H9 (cell line): ENCODE measurements at regions not wholly inside any gene's neighbourhood (a gene's known extent, or its start where the extent isn't known, plus 50 kb on each side); places are given as distances from the start of the nearest gene placed in this dataset.

Source experiments
- DNase-seq: peaks from one replicate; pipeline ENCODE4 v3.0.0-alpha.2; 2017
- H2AFZ ChIP-seq: one replicate; pipeline ENCODE4 v1.6.1; 2013; ENCODE audit warnings: mild to moderate bottlenecking, low read length, control low read depth, moderate library complexity
- H2AK5ac ChIP-seq: 2 replicates; pipeline ENCODE4 v1.6.1; 2013; ENCODE audit warnings: low read length, control low read depth, mixed read lengths; ENCODE audit not compliant: insufficient read length
- H2BK120ac ChIP-seq: one replicate; pipeline ENCODE4 v1.6.1; 2013; ENCODE audit warnings: low read depth, mild to moderate bottlenecking, low read length, control low read depth, inconsistent platforms; ENCODE audit not compliant: poor library complexity, severe bottlenecking
- H2BK12ac ChIP-seq: 2 replicates; pipeline ENCODE4 v1.6.1; 2013; ENCODE audit warnings: low read length, control low read depth, mixed read lengths, low read depth; ENCODE audit not compliant: insufficient read length
- H2BK15ac ChIP-seq: 2 replicates; pipeline ENCODE4 v1.6.1; 2013; ENCODE audit warnings: low read depth, low read length, control low read depth
- H2BK20ac ChIP-seq: one replicate; pipeline ENCODE4 v1.6.1; 2013; ENCODE audit warnings: low read depth, mild to moderate bottlenecking, low read length, control low read depth, inconsistent platforms; ENCODE audit not compliant: poor library complexity, severe bottlenecking
- H2BK5ac ChIP-seq: 2 replicates; pipeline ENCODE4 v1.6.1; 2013; ENCODE audit warnings: low read length, control low read depth, mixed read lengths; ENCODE audit not compliant: insufficient read length
- H3K14ac ChIP-seq: 2 replicates; pipeline ENCODE4 v1.6.1; 2013; ENCODE audit warnings: low read length, control low read depth; ENCODE audit not compliant: insufficient read depth
- H3K18ac ChIP-seq: 2 replicates; pipeline ENCODE4 v1.6.1; 2013; ENCODE audit warnings: low read depth, mild to moderate bottlenecking, mixed read lengths, low read length, control low read depth; ENCODE audit not compliant: insufficient read length
- H3K23ac ChIP-seq: 2 replicates; pipeline ENCODE4 v1.6.1; 2013; ENCODE audit warnings: low read length, control low read depth, mixed read lengths, low read depth; ENCODE audit not compliant: insufficient read length
- H3K23me2 ChIP-seq: 2 replicates; pipeline ENCODE4 v1.6.1; 2013; ENCODE audit warnings: low read depth, mild to moderate bottlenecking, mixed read lengths, low read length, control low read depth; ENCODE audit not compliant: insufficient read length, poor library complexity, severe bottlenecking
- H3K27ac ChIP-seq: 2 replicates; pipeline ENCODE4 v1.5.1; 2013; ENCODE audit warnings: low read length, control low read depth, mixed read lengths, low read depth; ENCODE audit not compliant: insufficient read length
- H3K27me3 ChIP-seq: 2 replicates; pipeline ENCODE4 v1.6.1; 2013; ENCODE audit warnings: low read length, control low read depth, inconsistent platforms; ENCODE audit not compliant: insufficient read depth
- H3K4ac ChIP-seq: 2 replicates; pipeline ENCODE4 v1.6.1; 2013; ENCODE audit warnings: low read depth, mild to moderate bottlenecking, control low read depth, inconsistent platforms, low read length, moderate library complexity
- H3K4me1 ChIP-seq: 2 replicates; pipeline ENCODE4 v1.6.1; 2013; ENCODE audit warnings: low read length, control low read depth, inconsistent platforms; ENCODE audit not compliant: insufficient read depth
- H3K4me2 ChIP-seq: 2 replicates; pipeline ENCODE4 v1.6.1; 2013; ENCODE audit warnings: low read length, control low read depth, mixed read lengths; ENCODE audit not compliant: insufficient read length, insufficient read depth
- H3K56ac ChIP-seq: 2 replicates; pipeline ENCODE4 v1.6.1; 2013; ENCODE audit warnings: low read depth, mild to moderate bottlenecking, mixed read lengths, low read length, control low read depth; ENCODE audit not compliant: insufficient read length
- H3K79me1 ChIP-seq: 2 replicates; pipeline ENCODE4 v1.6.1; 2013; ENCODE audit warnings: low read depth, mild to moderate bottlenecking, moderate library complexity, low read length, control low read depth, inconsistent platforms; ENCODE audit not compliant: insufficient read depth, poor library complexity, severe bottlenecking
- H3K79me2 ChIP-seq: 2 replicates; pipeline ENCODE4 v1.6.1; 2013; ENCODE audit warnings: low read length, control low read depth, inconsistent platforms; ENCODE audit not compliant: insufficient read depth
- H3K9ac ChIP-seq: 2 replicates; pipeline ENCODE4 v1.6.1; 2013; ENCODE audit warnings: low read length, control low read depth, mixed read lengths; ENCODE audit not compliant: insufficient read length; ENCODE audit errors: extremely low read depth
- H3K9me3 ChIP-seq: one replicate; pipeline ENCODE4 v1.6.1; 2013; ENCODE audit warnings: low read depth, low read length, inconsistent platforms; ENCODE audit not compliant: control insufficient read depth
- H3T11ph ChIP-seq: one replicate; pipeline ENCODE4 v1.6.1; 2013; ENCODE audit warnings: mild to moderate bottlenecking, low read length, control low read depth, inconsistent platforms
- H4K20me1 ChIP-seq: one replicate; pipeline ENCODE4 v1.6.1; 2013; ENCODE audit not compliant: control insufficient read depth, insufficient read length, insufficient read depth
- H4K5ac ChIP-seq: 2 replicates; pipeline ENCODE4 v1.6.1; 2013; ENCODE audit warnings: low read depth, mild to moderate bottlenecking, mixed read lengths, low read length, control low read depth; ENCODE audit not compliant: insufficient read length
- H4K8ac ChIP-seq: replicated peaks from 2 replicates; pipeline ENCODE4 v1.6.1; 2013; ENCODE audit warnings: low read length, control low read depth, mixed read lengths, low read depth; ENCODE audit not compliant: insufficient read length
- H4K91ac ChIP-seq: 2 replicates; pipeline ENCODE4 v1.6.1; 2013; ENCODE audit warnings: low read depth, mild to moderate bottlenecking, moderate library complexity, mixed read lengths, low read length, control low read depth; ENCODE audit not compliant: insufficient read length
- H3K27ac Mint-ChIP-seq, 3 experiments: 2 replicates in 2 of 3; 3 replicates in 1 of 3; pipeline ENCODE4 v1.8.0; 2020 to 2021; ENCODE audit warnings: mixed read lengths in 3 of 3, mild to moderate bottlenecking in 1 of 3, moderate library complexity in 1 of 3
- H3K27me3 Mint-ChIP-seq: 2 replicates; pipeline ENCODE4 v1.8.0; 2021; ENCODE audit warnings: low read depth, mild to moderate bottlenecking, moderate library complexity, mixed read lengths
- H3K36me3 Mint-ChIP-seq, 3 experiments: 2 replicates in 2 of 3; 3 replicates in 1 of 3; pipeline ENCODE4 v1.8.0; 2020 to 2021; ENCODE audit warnings: low read depth in 3 of 3, mixed read lengths in 3 of 3; ENCODE audit not compliant: insufficient read depth in 1 of 3
- H3K4me1 Mint-ChIP-seq, 2 experiments: 2 replicates each; pipeline ENCODE4 v1.8.0; 2020; ENCODE audit warnings: mixed read lengths in 2 of 2
- H3K4me3 Mint-ChIP-seq, 2 experiments: 2 replicates in 1 of 2; 3 replicates in 1 of 2; pipeline ENCODE4 v1.8.0; 2020 to 2021; ENCODE audit warnings: mild to moderate bottlenecking in 2 of 2, mixed read lengths in 2 of 2, moderate library complexity in 1 of 2
- H3K9me3 Mint-ChIP-seq, 2 experiments: 2 replicates in 1 of 2; 3 replicates in 1 of 2; pipeline ENCODE4 v1.8.0; 2020; ENCODE audit warnings: mild to moderate bottlenecking in 2 of 2, mixed read lengths in 2 of 2, moderate library complexity in 1 of 2
- WGBS: extraction: QIAGEN DNeasy Blood & Tissue Kit; methylation state at CpG from one replicate; pipeline ENCODE4 v1.1.7; 2013; ENCODE audit warnings: missing lambda C conversion rate, low lambda C conversion rate, mixed read lengths; ENCODE audit not compliant: insufficient read length; ENCODE audit errors: extremely low coverage; 5-methylcytosine and 5-hydroxymethylcytosine counted together
- TF ChIP-seq, protein P1 (sequence below): fragments of 200-600 bp; sonication (generic); conservative IDR thresholded peaks from 3 replicates; pipeline ENCODE4 v1.8.0; 2021; ENCODE audit warnings: antibody characterized with exemption, mild to moderate bottlenecking

DNA sequence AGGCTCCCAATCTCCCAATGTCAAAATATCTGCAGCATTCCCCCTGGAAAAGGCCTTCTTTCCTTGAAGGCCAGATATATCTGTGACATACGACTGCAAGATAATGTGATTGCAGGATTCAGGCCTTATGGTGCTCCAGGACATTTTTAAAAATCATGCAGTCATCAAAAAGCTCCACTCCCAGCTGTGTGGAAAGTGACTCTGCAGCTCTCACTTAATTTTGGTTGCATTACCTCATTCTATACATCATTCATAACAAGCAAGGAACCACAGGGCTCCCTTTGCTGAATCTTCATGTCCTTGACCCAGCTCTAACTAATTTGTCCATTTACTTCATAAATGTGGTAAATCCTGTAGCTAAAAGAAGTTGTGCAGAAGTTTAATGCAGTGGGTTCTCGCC is 386.2 kb upstream of the SLC30A5 start:
- peaks cover 0 to 4% of the 10 kb centered on the region in 2 experiments; a peak in 2 of 5 replicates for H3K9me3 Mint-ChIP-seq
- no peak overlapping the region for H2AFZ ChIP-seq
- H2BK12ac ChIP-seq = no peak overlapping the region
- TF ChIP-seq, protein P1, sequence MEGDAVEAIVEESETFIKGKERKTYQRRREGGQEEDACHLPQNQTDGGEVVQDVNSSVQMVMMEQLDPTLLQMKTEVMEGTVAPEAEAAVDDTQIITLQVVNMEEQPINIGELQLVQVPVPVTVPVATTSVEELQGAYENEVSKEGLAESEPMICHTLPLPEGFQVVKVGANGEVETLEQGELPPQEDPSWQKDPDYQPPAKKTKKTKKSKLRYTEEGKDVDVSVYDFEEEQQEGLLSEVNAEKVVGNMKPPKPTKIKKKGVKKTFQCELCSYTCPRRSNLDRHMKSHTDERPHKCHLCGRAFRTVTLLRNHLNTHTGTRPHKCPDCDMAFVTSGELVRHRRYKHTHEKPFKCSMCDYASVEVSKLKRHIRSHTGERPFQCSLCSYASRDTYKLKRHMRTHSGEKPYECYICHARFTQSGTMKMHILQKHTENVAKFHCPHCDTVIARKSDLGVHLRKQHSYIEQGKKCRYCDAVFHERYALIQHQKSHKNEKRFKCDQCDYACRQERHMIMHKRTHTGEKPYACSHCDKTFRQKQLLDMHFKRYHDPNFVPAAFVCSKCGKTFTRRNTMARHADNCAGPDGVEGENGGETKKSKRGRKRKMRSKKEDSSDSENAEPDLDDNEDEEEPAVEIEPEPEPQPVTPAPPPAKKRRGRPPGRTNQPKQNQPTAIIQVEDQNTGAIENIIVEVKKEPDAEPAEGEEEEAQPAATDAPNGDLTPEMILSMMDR = no peak
- no peak overlapping the region for H2BK15ac ChIP-seq
- no peaks in the 10 kb centered on the region for H3K79me2 ChIP-seq
- H2BK120ac ChIP-seq = no peak overlapping the region
- no peaks in the 10 kb centered on the region for H3K9me3 ChIP-seq
- no peaks in the 10 kb centered on the region for H4K20me1 ChIP-seq
- H4K5ac ChIP-seq = no peak overlapping the region
- H4K8ac ChIP-seq = no peak overlapping the region
- H2BK5ac ChIP-seq = no peak overlapping the region
- no peak overlapping the region for H4K91ac ChIP-seq
- WGBS = no CpG with 5 or more reads among the region's 2 CpGs
- H3K4ac ChIP-seq = no peak overlapping the region
- H3T11ph ChIP-seq = no peak overlapping the region
- H3K4me1 ChIP-seq = no peaks in the 10 kb centered on the region
- DNase-seq = no peak
- no peak overlapping the region for H3K27ac Mint-ChIP-seq
- no peak overlapping the region for H3K14ac ChIP-seq
- no peak overlapping the region for H2AK5ac ChIP-seq
- no peak overlapping the region for H3K4me3 Mint-ChIP-seq
- no peak overlapping the region for H3K23ac ChIP-seq
- H3K27me3 Mint-ChIP-seq = no peaks in the 10 kb centered on the region
- no peak overlapping the region for H3K4me2 ChIP-seq
- no peaks in the 10 kb centered on the region for H3K27me3 ChIP-seq
- H3K56ac ChIP-seq = no peak overlapping the region
- H3K23me2 ChIP-seq = no peaks in the 10 kb centered on the region
- H3K18ac ChIP-seq = no peak overlapping the region
- H3K9ac ChIP-seq = no peak overlapping the region
- no peak overlapping the region for H2BK20ac ChIP-seq
- H3K36me3 Mint-ChIP-seq = no peaks in the 10 kb centered on the region; a peak in 1 of 7 replicates
- no peaks in the 10 kb centered on the region for H3K79me1 ChIP-seq
- H3K27ac ChIP-seq = no peak overlapping the region
- peaks cover 0 to 5% of the 10 kb centered on the region in 2 experiments; a peak in 1 of 4 replicates for H3K4me1 Mint-ChIP-seq
